HEK293 (cell line): ENCODE measurements at regions not wholly inside any gene's neighbourhood (a gene's known extent, or its start where the extent isn't known, plus 50 kb on each side); places are given as distances from the start of the nearest gene placed in this dataset.

Experiments
- CTCF ChIA-PET: fragments of 350-600 bp; formaldehyde crosslinking; extraction: SDS; loops from one replicate; lab custom pipeline; 2021; ENCODE audit warnings: antibody characterized with exemption; lab: Yijun Ruan, JAX
- POLR2A ChIA-PET: fragments of 300-600 bp; formaldehyde crosslinking; extraction: SDS; loops from one replicate; lab custom pipeline; 2020; ENCODE audit warnings: antibody characterized with exemption, inconsistent platforms; lab: Yijun Ruan, JAX
- H3K27ac ChIP-seq: fragments of 200-500 bp; sonication (Bioruptor generic); 2 replicates; pipeline ENCODE4 v1.5.1; 2014; ENCODE audit warnings: low read depth, low read length, control low read depth, inconsistent platforms; ENCODE audit errors: extremely low read depth
- H3K36me3 ChIP-seq, 2 experiments: fragments of 200-500 bp in 1 of 2; sonication (Bioruptor generic) in 1 of 2; 1 replicate in 1 of 2; 2 replicates in 1 of 2; pipeline ENCODE4 v1.5.1; 2014 to 2017; ENCODE audit warnings: inconsistent platforms in 2 of 2, low read length in 2 of 2; ENCODE audit not compliant: control insufficient read depth in 2 of 2, insufficient read depth in 1 of 2
- H3K4me1 ChIP-seq: fragments of 200-500 bp; sonication (Bioruptor generic); 2 replicates; pipeline ENCODE4 v1.5.1; 2014; ENCODE audit warnings: mild to moderate bottlenecking, low read length, inconsistent platforms; ENCODE audit not compliant: control insufficient read depth, insufficient read depth
- H3K4me3 ChIP-seq: 2 replicates; pipeline ENCODE4 v1.5.1; 2011; ENCODE audit warnings: low read depth, mild to moderate bottlenecking, control low read depth, low read length, moderate library complexity
- H3K9me3 ChIP-seq: fragments of 200-500 bp; sonication (Bioruptor generic); 2 replicates; pipeline ENCODE4 v1.5.1; 2014; ENCODE audit warnings: low read depth, low read length, inconsistent platforms; ENCODE audit not compliant: control insufficient read depth, insufficient read depth
- HIC1 ChIP-seq: fragments of 450-650 bp; formaldehyde crosslinking; IDR thresholded peaks from 2 replicates; pipeline ENCODE4 v1.5.1; 2016; ENCODE audit warnings: missing biosample characterization, missing genetic modification characterization
- KLF10 ChIP-seq: fragments of 450-650 bp; IDR thresholded peaks from 2 replicates; pipeline ENCODE4 v1.5.1; 2018; ENCODE audit warnings: missing biosample characterization, mild to moderate bottlenecking, missing genetic modification characterization
- KLF17 ChIP-seq: fragments of 450-650 bp; formaldehyde crosslinking; IDR thresholded peaks from 2 replicates; pipeline ENCODE4 v1.5.1; 2016; ENCODE audit warnings: missing biosample characterization, missing genetic modification characterization
- SETDB1 ChIP-seq: IDR thresholded peaks from one replicate; pipeline ENCODE4 v1.6.1; 2017; ENCODE audit warnings: mild to moderate bottlenecking, low read length, moderate library complexity, mixed read lengths; ENCODE audit not compliant: insufficient read length
- ZBTB11 ChIP-seq: fragments of 450-650 bp; formaldehyde crosslinking; conservative IDR thresholded peaks from 2 replicates; pipeline ENCODE4 v1.5.1; 2016; ENCODE audit warnings: low read depth, missing biosample characterization, missing genetic modification characterization
- ZBTB44 ChIP-seq: fragments of 450-650 bp; IDR thresholded peaks from 2 replicates; pipeline ENCODE4 v1.5.1; 2018; ENCODE audit warnings: missing biosample characterization, mild to moderate bottlenecking, missing genetic modification characterization
- ZBTB8A ChIP-seq: fragments of 450-650 bp; formaldehyde crosslinking; IDR thresholded peaks from 2 replicates; pipeline ENCODE4 v1.5.1; 2016; ENCODE audit warnings: missing biosample characterization, missing genetic modification characterization
- ZEB2 ChIP-seq: fragments of 450-650 bp; formaldehyde crosslinking; IDR thresholded peaks from 2 replicates; pipeline ENCODE4 v1.5.1; 2016; ENCODE audit warnings: missing biosample characterization, missing genetic modification characterization
- ZNF266 ChIP-seq: fragments of 450-650 bp; formaldehyde crosslinking; IDR thresholded peaks from 2 replicates; pipeline ENCODE4 v1.5.1; 2016; ENCODE audit warnings: missing biosample characterization, missing genetic modification characterization, low read depth
- ZNF404 ChIP-seq: fragments of 450-650 bp; formaldehyde crosslinking; IDR thresholded peaks from 2 replicates; pipeline ENCODE4 v1.5.1; 2017; ENCODE audit warnings: missing biosample characterization, missing genetic modification characterization
- ZNF426 ChIP-seq: fragments of 450-650 bp; formaldehyde crosslinking; IDR thresholded peaks from 2 replicates; pipeline ENCODE4 v1.5.1; 2017; ENCODE audit warnings: missing biosample characterization, missing genetic modification characterization, mild to moderate bottlenecking, inconsistent platforms, moderate library complexity
- ZNF514 ChIP-seq: fragments of 450-650 bp; formaldehyde crosslinking; IDR thresholded peaks from 2 replicates; pipeline ENCODE4 v1.5.1; 2016; ENCODE audit warnings: missing biosample characterization, missing genetic modification characterization
- ZNF561 ChIP-seq: fragments of 450-650 bp; IDR thresholded peaks from 2 replicates; pipeline ENCODE4 v1.5.1; 2018; ENCODE audit warnings: missing biosample characterization, missing genetic modification characterization, borderline replicate concordance
- TF ChIP-seq, protein P1 (sequence below): fragments of 450-650 bp; formaldehyde crosslinking; IDR thresholded peaks from 2 replicates; pipeline ENCODE4 v1.5.1; 2016; ENCODE audit warnings: missing biosample characterization, missing genetic modification characterization
- TF ChIP-seq, protein P2 (sequence below): fragments of 450-650 bp; formaldehyde crosslinking; IDR thresholded peaks from 2 replicates; pipeline ENCODE4 v1.5.1; 2016; ENCODE audit warnings: missing biosample characterization, missing genetic modification characterization, borderline replicate concordance
- TF ChIP-seq, protein P3 (sequence below): fragments of 450-650 bp; formaldehyde crosslinking; IDR thresholded peaks from 2 replicates; pipeline ENCODE4 v1.5.1; 2016; ENCODE audit warnings: missing biosample characterization, missing genetic modification characterization

- Histone ChIP-seq H3K4me3 (no peak overlapping the region), H3K4me1 (no peaks in the 10 kb centered on the region), H3K27ac (no peak overlapping the region), H3K9me3 (no peaks in the 10 kb centered on the region)
- CTCF ChIA-PET, result interaction anchor here (0.7 kb wide), 2 partner anchors 84 to 128 kb away, joined by 3 read pairs; no protein-coding TSS in a partner anchor
- POLR2A ChIA-PET, result no interaction called here
- no peak for TF ChIP-seq KLF10 (tag by site-specific recombination)
- TF ChIP-seq, all 188 proteins: peak for 0
- H3K36me3 ChIP-seq, result no peaks in the 10 kb centered on the region
Observed at GRCh38 chr10:129114588-129114987, 352.5 kb upstream of the MGMT start.

- H3K27ac ChIP-seq, result no peak overlapping the region
- ChIA-PET CTCF (interaction anchor here (0.7 kb wide), 1 partner anchor 59 kb away, joined by 3 read pairs; no protein-coding TSS in a partner anchor), POLR2A (no interaction called here)
- no peak for TF ChIP-seq ZNF266 (tag by site-specific recombination)
- TF ChIP-seq KLF17 (tag by site-specific recombination), result no peak
- TF ChIP-seq, protein P1, sequence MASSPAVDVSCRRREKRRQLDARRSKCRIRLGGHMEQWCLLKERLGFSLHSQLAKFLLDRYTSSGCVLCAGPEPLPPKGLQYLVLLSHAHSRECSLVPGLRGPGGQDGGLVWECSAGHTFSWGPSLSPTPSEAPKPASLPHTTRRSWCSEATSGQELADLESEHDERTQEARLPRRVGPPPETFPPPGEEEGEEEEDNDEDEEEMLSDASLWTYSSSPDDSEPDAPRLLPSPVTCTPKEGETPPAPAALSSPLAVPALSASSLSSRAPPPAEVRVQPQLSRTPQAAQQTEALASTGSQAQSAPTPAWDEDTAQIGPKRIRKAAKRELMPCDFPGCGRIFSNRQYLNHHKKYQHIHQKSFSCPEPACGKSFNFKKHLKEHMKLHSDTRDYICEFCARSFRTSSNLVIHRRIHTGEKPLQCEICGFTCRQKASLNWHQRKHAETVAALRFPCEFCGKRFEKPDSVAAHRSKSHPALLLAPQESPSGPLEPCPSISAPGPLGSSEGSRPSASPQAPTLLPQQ (tag by site-specific recombination), result no peak
- TF ChIP-seq, protein P2, sequence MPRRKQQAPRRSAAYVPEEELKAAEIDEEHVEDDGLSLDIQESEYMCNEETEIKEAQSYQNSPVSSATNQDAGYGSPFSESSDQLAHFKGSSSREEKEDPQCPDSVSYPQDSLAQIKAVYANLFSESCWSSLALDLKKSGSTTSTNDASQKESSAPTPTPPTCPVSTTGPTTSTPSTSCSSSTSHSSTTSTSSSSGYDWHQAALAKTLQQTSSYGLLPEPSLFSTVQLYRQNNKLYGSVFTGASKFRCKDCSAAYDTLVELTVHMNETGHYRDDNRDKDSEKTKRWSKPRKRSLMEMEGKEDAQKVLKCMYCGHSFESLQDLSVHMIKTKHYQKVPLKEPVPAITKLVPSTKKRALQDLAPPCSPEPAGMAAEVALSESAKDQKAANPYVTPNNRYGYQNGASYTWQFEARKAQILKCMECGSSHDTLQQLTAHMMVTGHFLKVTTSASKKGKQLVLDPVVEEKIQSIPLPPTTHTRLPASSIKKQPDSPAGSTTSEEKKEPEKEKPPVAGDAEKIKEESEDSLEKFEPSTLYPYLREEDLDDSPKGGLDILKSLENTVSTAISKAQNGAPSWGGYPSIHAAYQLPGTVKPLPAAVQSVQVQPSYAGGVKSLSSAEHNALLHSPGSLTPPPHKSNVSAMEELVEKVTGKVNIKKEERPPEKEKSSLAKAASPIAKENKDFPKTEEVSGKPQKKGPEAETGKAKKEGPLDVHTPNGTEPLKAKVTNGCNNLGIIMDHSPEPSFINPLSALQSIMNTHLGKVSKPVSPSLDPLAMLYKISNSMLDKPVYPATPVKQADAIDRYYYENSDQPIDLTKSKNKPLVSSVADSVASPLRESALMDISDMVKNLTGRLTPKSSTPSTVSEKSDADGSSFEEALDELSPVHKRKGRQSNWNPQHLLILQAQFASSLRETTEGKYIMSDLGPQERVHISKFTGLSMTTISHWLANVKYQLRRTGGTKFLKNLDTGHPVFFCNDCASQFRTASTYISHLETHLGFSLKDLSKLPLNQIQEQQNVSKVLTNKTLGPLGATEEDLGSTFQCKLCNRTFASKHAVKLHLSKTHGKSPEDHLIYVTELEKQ (tag by site-specific recombination), result no peak
- TF ChIP-seq ZBTB8A (tag by site-specific recombination), result no peak
- TF ChIP-seq SETDB1, result no peak
- TF ChIP-seq ZEB2 (tag by site-specific recombination), result no peak
- TF ChIP-seq ZBTB11 (tag by site-specific recombination), result no peak
- TF ChIP-seq ZNF561 (tag by site-specific recombination), result no peak
- TF ChIP-seq, protein P3, sequence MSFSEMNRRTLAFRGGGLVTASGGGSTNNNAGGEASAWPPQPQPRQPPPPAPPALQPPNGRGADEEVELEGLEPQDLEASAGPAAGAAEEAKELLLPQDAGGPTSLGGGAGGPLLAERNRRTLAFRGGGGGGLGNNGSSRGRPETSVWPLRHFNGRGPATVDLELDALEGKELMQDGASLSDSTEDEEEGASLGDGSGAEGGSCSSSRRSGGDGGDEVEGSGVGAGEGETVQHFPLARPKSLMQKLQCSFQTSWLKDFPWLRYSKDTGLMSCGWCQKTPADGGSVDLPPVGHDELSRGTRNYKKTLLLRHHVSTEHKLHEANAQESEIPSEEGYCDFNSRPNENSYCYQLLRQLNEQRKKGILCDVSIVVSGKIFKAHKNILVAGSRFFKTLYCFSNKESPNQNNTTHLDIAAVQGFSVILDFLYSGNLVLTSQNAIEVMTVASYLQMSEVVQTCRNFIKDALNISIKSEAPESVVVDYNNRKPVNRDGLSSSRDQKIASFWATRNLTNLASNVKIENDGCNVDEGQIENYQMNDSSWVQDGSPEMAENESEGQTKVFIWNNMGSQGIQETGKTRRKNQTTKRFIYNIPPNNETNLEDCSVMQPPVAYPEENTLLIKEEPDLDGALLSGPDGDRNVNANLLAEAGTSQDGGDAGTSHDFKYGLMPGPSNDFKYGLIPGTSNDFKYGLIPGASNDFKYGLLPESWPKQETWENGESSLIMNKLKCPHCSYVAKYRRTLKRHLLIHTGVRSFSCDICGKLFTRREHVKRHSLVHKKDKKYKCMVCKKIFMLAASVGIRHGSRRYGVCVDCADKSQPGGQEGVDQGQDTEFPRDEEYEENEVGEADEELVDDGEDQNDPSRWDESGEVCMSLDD (tag by site-specific recombination), result no peak
- no peak for TF ChIP-seq ZBTB44 (tag by site-specific recombination)
- TF ChIP-seq HIC1, result no peak
- TF ChIP-seq ZNF426 (tag by site-specific recombination), result no peak
- no peak for TF ChIP-seq ZNF404 (tag by site-specific recombination)
- no peak for TF ChIP-seq ZNF514 (tag by site-specific recombination)
- no peak overlapping the region for H3K4me3 ChIP-seq
- no peaks in the 10 kb centered on the region for H3K4me1 ChIP-seq
- H3K9me3 ChIP-seq, result no peaks in the 10 kb centered on the region
- H3K36me3 ChIP-seq, result no peaks in the 10 kb centered on the region
Observed at GRCh38 chr10:129116371-129116770, 350.7 kb upstream of the MGMT start.
